Neural progenitor cell (in vitro differentiated cells): ENCODE measurements at regions not wholly inside any gene's neighbourhood (a gene's known extent, or its start where the extent isn't known, plus 50 kb on each side); places are given as distances from the start of the nearest gene placed in this dataset.

Source experiments
- CTCF ChIP-seq: fragments of 200-600 bp; sonication (generic); IDR thresholded peaks from 2 replicates; pipeline ENCODE4 v1.5.1; 2017; ENCODE audit warnings: antibody characterized with exemption, mild to moderate bottlenecking
- EZH2 ChIP-seq: fragments of 200-600 bp; sonication (generic); IDR thresholded peaks from 2 replicates; pipeline ENCODE4 v1.6.1; 2017; ENCODE audit warnings: antibody characterized with exemption, mild to moderate bottlenecking, moderate library complexity
- EZH2phosphoT487 ChIP-seq: fragments of 200-600 bp; sonication (generic); IDR thresholded peaks from 2 replicates; pipeline ENCODE4 v1.6.1; 2017; ENCODE audit warnings: antibody characterized with exemption

GRCh38 chr4:79723507-79723906 is 315.5 kb upstream of the GK2 start:
- no peak for TF ChIP-seq EZH2phosphoT487
- TF ChIP-seq CTCF = no peak
- no peak for TF ChIP-seq EZH2
